ENCODE measurements at regions not wholly inside any gene's neighbourhood (a gene's known extent, or its start where the extent isn't known, plus 50 kb on each side); places are given as distances from the start of the nearest gene placed in this dataset.

DNA sequence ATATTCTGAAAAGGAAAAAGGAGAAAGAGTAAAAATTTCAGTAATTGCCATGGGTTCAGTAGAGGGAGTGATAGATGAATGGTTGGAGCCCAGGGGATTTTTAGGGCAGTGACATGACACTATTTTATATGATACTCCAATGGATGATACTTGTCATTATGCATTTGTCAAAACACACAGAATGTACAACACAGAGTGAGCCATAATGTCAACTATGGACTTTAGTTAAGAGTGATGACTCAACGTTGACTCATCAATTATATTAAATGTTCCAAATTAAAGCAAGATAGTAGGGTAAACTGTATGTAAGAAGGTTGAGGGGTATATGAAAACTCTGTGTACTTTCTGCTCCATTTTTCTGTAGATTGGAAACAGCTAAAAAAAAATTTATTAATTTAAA lies 586.4 kb downstream of the TAF11L14 start:
- TF ChIP-seq, protein P1, sequence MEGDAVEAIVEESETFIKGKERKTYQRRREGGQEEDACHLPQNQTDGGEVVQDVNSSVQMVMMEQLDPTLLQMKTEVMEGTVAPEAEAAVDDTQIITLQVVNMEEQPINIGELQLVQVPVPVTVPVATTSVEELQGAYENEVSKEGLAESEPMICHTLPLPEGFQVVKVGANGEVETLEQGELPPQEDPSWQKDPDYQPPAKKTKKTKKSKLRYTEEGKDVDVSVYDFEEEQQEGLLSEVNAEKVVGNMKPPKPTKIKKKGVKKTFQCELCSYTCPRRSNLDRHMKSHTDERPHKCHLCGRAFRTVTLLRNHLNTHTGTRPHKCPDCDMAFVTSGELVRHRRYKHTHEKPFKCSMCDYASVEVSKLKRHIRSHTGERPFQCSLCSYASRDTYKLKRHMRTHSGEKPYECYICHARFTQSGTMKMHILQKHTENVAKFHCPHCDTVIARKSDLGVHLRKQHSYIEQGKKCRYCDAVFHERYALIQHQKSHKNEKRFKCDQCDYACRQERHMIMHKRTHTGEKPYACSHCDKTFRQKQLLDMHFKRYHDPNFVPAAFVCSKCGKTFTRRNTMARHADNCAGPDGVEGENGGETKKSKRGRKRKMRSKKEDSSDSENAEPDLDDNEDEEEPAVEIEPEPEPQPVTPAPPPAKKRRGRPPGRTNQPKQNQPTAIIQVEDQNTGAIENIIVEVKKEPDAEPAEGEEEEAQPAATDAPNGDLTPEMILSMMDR (IDR thresholded peaks at IDR 0.05) = no peak
- no peak for TF ChIP-seq ZFX (IDR thresholded peaks at IDR 0.05; ENCODE audit: borderline replicate concordance)

Measured in 22Rv1 (cell line).